ENCODE measurements at regions not wholly inside any gene's neighbourhood (a gene's known extent, or its start where the extent isn't known, plus 50 kb on each side); places are given as distances from the start of the nearest gene placed in this dataset.

DNA sequence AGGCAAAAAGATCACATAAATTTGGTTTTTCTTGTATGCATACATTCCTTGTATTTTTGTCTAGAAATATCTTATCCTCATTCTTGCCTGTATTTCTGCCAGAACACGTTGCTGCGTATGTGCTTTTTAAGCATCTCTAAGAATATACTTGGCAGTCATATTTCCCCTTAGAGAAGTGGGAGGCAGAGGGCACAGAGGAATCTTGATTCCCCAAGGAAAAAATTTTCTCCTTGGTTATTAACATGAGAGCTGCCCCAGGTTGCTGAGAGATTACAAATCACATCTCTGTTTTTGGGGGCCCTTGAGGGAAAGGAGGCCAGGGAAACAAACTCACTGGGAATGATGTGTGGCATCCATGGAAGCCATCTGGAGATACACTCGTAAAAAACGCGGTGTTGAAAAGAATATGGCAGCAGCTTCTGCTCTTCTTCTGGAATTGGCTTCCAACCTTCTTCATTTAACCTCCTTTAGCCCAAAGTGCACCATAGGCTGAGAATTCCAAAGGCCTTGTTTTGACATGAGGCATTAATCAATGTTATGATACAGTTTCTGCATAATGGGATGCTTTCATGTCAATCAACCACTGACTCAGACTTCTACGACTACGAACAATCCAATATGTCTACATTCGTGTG lies 684.3 kb upstream of the SORCS1 start:
- Histone ChIP-seq H3K9me3 (ENCODE audit: control insufficient read depth in 5 of 5, low read length in 5 of 5) (peaks cover 0 to 3% (median 0%) of the 10 kb centered on the region in 5 donors), H3K4me3 (ENCODE audit: low read depth in 1 of 5, low read length in 5 of 5) (no peak overlapping the region), H3K9ac (ENCODE audit: low read length in 5 of 5) (no peak overlapping the region), H3K4me1 (ENCODE audit: control insufficient read depth in 5 of 5, insufficient read depth in 5 of 5, low read length in 5 of 5) (no peaks in the 10 kb centered on the region), H3K27ac (ENCODE audit: low read depth, low read length) (no peak overlapping the region), H3K27me3 (ENCODE audit: control insufficient read depth in 5 of 5, insufficient read depth in 4 of 5, low read length in 5 of 5) (no peaks in the 10 kb centered on the region), H3K36me3 (ENCODE audit: control insufficient read depth in 5 of 5, insufficient read depth in 5 of 5, low read length in 5 of 5) (no peaks in the 10 kb centered on the region)

DNA sequence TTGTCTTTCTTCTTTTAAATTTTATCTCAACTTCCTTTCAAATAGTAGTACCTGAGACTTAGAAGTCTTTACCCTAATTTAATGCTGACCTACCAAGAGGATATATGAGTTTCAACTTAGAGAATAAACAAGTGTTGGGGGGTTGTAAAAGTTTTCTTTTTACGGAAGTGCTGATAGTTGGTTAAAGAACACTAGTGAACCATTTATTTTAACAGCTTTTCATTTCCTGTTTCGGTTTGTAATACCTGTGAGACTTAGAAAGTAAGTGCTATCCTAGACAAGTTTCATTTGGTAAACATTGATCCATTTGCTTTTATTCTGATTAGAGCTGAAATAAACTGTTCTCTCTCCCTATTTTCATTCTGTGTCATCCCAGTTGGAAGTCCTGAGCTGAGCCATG lies 683.1 kb upstream of the SORCS1 start:
- no peaks in the 10 kb centered on the region for H3K4me1 ChIP-seq (ENCODE audit: control insufficient read depth in 5 of 5, insufficient read depth in 5 of 5, low read length in 5 of 5)
- no peaks in the 10 kb centered on the region for H3K27me3 ChIP-seq (ENCODE audit: control insufficient read depth in 5 of 5, insufficient read depth in 4 of 5, low read length in 5 of 5)
- peaks cover 0 to 3% (median 0%) of the 10 kb centered on the region in 5 donors for H3K9me3 ChIP-seq (ENCODE audit: control insufficient read depth in 5 of 5, low read length in 5 of 5)
- no peak overlapping the region for H3K9ac ChIP-seq (ENCODE audit: low read length in 5 of 5)
- no peak overlapping the region for H3K4me3 ChIP-seq (ENCODE audit: low read depth in 1 of 5, low read length in 5 of 5)
- no peaks in the 10 kb centered on the region for H3K36me3 ChIP-seq (ENCODE audit: control insufficient read depth in 5 of 5, insufficient read depth in 5 of 5, low read length in 5 of 5)
- H3K27ac ChIP-seq (ENCODE audit: low read depth, low read length) = no peak overlapping the region

DNA sequence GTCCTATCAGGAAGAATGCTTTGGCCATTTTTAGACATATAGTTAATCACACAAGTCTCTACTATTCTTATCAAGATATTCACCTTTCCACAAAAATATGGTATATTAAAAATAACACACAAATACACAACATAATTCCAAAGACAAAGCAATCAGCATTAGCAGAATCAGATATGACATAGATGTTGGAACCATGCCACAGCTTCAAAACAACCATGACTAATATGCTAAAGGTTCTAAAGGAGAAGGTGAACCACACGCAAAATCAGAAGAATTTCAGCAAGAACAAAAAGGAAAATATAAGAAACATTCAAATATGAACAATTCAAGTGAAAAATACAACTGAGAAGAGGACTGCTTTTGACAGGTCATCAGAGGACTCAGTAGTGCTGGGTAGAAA lies 670.2 kb upstream of the SORCS1 start:
- H3K27me3 ChIP-seq (ENCODE audit: control insufficient read depth in 5 of 5, insufficient read depth in 4 of 5, low read length in 5 of 5) = no peaks in the 10 kb centered on the region
- no peaks in the 10 kb centered on the region for H3K9me3 ChIP-seq (ENCODE audit: control insufficient read depth in 5 of 5, low read length in 5 of 5)
- no peak overlapping the region for H3K27ac ChIP-seq (ENCODE audit: low read depth, low read length)
- H3K9ac ChIP-seq (ENCODE audit: low read length in 5 of 5) = no peak overlapping the region
- H3K4me3 ChIP-seq (ENCODE audit: low read depth in 1 of 5, low read length in 5 of 5) = no peak overlapping the region
- H3K36me3 ChIP-seq (ENCODE audit: control insufficient read depth in 5 of 5, insufficient read depth in 5 of 5, low read length in 5 of 5) = no peaks in the 10 kb centered on the region
- no peaks in the 10 kb centered on the region for H3K4me1 ChIP-seq (ENCODE audit: control insufficient read depth in 5 of 5, insufficient read depth in 5 of 5, low read length in 5 of 5)

DNA sequence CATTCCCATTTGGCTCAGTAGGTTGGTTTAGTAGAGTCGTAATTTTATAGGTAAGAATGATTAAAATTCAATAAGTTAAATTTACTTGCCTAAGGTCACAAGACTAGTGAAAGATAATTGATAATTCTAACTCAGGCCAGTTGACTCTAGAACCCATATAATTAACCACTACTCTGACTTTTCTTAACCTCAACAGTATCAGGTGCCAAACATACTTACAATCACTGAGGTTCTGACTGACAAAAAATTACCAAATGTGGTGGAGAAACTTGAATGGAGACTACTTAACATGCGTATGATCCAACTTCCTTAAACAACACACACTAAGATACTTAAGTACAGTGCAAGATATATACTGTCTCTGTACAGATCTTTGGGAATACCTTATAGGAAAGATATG lies 667.3 kb upstream of the SORCS1 start:
- no peak overlapping the region for H3K4me3 ChIP-seq (ENCODE audit: low read depth in 1 of 5, low read length in 5 of 5)
- H3K27ac ChIP-seq (ENCODE audit: low read depth, low read length) = no peak overlapping the region
- no peaks in the 10 kb centered on the region for H3K9me3 ChIP-seq (ENCODE audit: control insufficient read depth in 5 of 5, low read length in 5 of 5)
- H3K27me3 ChIP-seq (ENCODE audit: control insufficient read depth in 5 of 5, insufficient read depth in 4 of 5, low read length in 5 of 5) = no peaks in the 10 kb centered on the region
- H3K9ac ChIP-seq (ENCODE audit: low read length in 5 of 5) = no peak overlapping the region
- H3K4me1 ChIP-seq (ENCODE audit: control insufficient read depth in 5 of 5, insufficient read depth in 5 of 5, low read length in 5 of 5) = no peaks in the 10 kb centered on the region
- no peaks in the 10 kb centered on the region for H3K36me3 ChIP-seq (ENCODE audit: control insufficient read depth in 5 of 5, insufficient read depth in 5 of 5, low read length in 5 of 5)

DNA sequence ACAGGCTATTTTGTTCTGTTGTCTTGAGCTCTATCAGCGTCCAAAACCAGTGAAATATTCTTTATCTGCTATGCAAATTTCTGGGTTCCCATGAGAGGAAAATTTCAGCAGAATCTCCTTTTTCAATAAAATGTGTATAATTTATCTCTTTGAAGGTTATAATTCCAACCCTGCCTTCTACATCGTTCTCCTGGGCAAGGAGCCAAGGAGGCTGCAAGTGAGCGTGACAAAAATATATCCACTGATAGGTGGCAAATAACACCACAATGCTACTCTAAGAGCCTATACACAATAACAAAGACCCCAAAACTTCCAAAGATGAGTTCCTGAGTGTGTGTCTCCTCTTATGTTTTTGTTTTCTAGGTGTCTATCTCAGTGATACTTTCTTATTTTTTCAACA lies 664.7 kb upstream of the SORCS1 start:
- Histone ChIP-seq H3K27ac (ENCODE audit: low read depth, low read length) (no peak overlapping the region), H3K9ac (ENCODE audit: low read length in 5 of 5) (no peak overlapping the region), H3K4me3 (ENCODE audit: low read depth in 1 of 5, low read length in 5 of 5) (no peak overlapping the region), H3K9me3 (ENCODE audit: control insufficient read depth in 5 of 5, low read length in 5 of 5) (no peaks in the 10 kb centered on the region), H3K4me1 (ENCODE audit: control insufficient read depth in 5 of 5, insufficient read depth in 5 of 5, low read length in 5 of 5) (no peaks in the 10 kb centered on the region), H3K36me3 (ENCODE audit: control insufficient read depth in 5 of 5, insufficient read depth in 5 of 5, low read length in 5 of 5) (no peaks in the 10 kb centered on the region), H3K27me3 (ENCODE audit: control insufficient read depth in 5 of 5, insufficient read depth in 4 of 5, low read length in 5 of 5) (no peaks in the 10 kb centered on the region)

DNA sequence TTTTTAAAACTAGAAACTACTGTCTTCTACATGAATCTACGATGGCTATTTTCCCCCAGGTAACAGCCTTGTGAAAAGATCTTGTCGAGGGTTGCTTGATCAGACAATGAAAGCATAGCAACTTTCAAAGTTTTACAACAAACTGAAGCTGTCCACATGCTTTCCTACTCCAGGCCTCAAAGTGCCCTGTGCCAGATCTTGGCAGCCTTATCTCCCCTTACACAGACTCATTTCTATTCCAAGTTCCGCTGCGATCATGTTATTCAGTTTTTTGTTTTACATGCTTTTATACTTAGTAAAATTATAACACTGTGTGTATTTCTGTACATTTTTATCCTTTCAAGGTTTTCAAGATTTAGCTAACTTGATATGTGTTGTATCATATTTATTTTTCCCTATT lies 661.7 kb upstream of the SORCS1 start:
- no peaks in the 10 kb centered on the region for H3K27me3 ChIP-seq (ENCODE audit: control insufficient read depth in 5 of 5, insufficient read depth in 4 of 5, low read length in 5 of 5)
- no peak overlapping the region for H3K27ac ChIP-seq (ENCODE audit: low read depth, low read length)
- no peaks in the 10 kb centered on the region for H3K4me1 ChIP-seq (ENCODE audit: control insufficient read depth in 5 of 5, insufficient read depth in 5 of 5, low read length in 5 of 5)
- H3K36me3 ChIP-seq (ENCODE audit: control insufficient read depth in 5 of 5, insufficient read depth in 5 of 5, low read length in 5 of 5) = no peaks in the 10 kb centered on the region
- no peaks in the 10 kb centered on the region for H3K9me3 ChIP-seq (ENCODE audit: control insufficient read depth in 5 of 5, low read length in 5 of 5)
- H3K4me3 ChIP-seq (ENCODE audit: low read depth in 1 of 5, low read length in 5 of 5) = no peak overlapping the region
- H3K9ac ChIP-seq (ENCODE audit: low read length in 5 of 5) = no peak overlapping the region

DNA sequence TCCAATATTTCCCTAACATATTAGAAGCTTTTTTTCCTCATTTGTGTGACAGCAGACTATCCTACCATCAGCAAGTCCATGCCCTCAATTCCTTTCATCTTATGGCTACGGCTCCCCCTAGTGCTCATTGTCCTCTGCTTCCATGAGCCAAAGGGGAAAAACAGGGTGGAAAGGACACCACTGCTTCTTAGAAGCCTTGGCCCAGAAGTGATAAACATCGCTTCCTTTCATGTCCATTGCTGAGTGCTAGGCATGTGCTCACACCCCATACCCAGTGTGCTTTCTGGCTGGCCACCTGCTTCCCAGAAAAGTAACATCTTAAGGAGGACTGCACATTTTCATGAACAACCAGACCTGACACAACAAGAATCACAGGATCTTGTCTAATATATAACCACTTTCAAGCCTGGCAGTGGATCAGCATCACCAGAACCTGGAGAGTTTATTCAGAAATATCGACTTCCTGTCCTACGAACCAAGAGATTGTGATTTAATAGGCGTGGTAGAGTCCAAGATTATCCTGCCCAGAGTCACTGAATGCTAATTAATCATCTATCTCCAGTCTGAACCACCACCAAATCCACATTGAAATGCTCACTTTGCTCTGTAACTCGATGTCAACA lies 650.5 kb upstream of the SORCS1 start:
- Histone ChIP-seq H3K4me3 (ENCODE audit: low read depth in 1 of 5, low read length in 5 of 5) (no peak overlapping the region), H3K27ac (ENCODE audit: low read depth, low read length) (no peak overlapping the region), H3K27me3 (ENCODE audit: control insufficient read depth in 5 of 5, insufficient read depth in 4 of 5, low read length in 5 of 5) (no peaks in the 10 kb centered on the region), H3K9ac (ENCODE audit: low read length in 5 of 5) (no peak overlapping the region), H3K4me1 (ENCODE audit: control insufficient read depth in 5 of 5, insufficient read depth in 5 of 5, low read length in 5 of 5) (no peaks in the 10 kb centered on the region), H3K9me3 (ENCODE audit: control insufficient read depth in 5 of 5, low read length in 5 of 5) (no peaks in the 10 kb centered on the region), H3K36me3 (ENCODE audit: control insufficient read depth in 5 of 5, insufficient read depth in 5 of 5, low read length in 5 of 5) (no peaks in the 10 kb centered on the region)

DNA sequence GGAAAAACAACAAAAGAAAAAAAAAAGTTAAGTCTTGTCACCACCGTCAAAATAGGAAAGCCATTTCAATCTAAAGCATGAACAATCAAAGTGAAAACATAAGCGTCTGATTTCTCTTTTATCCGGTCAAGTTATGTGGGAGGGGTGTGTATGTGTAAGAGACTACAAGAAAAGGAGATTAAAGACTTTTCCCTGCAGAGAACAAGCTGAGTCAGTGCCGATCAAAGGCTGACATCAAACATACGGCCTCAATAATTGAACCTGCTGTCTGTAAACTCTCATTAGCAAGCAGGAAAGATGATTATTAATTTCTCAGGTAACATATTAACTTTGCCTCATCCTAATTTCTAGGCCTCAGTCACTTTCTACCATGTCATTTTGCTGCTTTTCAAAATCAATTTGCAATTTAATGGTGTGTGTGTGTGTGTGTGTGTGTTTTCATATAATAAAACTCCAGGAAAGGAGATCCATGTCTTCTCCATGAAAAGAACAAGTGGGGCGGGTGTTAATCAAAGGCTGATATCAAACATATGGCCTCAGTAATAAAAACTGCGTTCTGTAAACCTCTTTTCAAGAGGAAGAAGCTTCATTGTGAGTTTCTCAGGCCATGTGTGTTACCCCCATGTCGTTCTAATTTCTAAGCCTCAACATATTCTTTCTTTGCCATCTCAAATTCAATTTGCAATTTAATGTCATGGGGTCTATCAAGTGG lies 649.1 kb upstream of the SORCS1 start:
- Histone ChIP-seq H3K4me1 (ENCODE audit: control insufficient read depth in 5 of 5, insufficient read depth in 5 of 5, low read length in 5 of 5) (peaks cover 0 to under 1% (median 0%) of the 10 kb centered on the region in 5 donors), H3K27me3 (ENCODE audit: control insufficient read depth in 5 of 5, insufficient read depth in 4 of 5, low read length in 5 of 5) (no peaks in the 10 kb centered on the region), H3K9ac (ENCODE audit: low read length in 5 of 5) (no peak overlapping the region), H3K9me3 (ENCODE audit: control insufficient read depth in 5 of 5, low read length in 5 of 5) (no peaks in the 10 kb centered on the region), H3K4me3 (ENCODE audit: low read depth in 1 of 5, low read length in 5 of 5) (no peak overlapping the region), H3K36me3 (ENCODE audit: control insufficient read depth in 5 of 5, insufficient read depth in 5 of 5, low read length in 5 of 5) (no peaks in the 10 kb centered on the region), H3K27ac (ENCODE audit: low read depth, low read length) (no peak overlapping the region)

DNA sequence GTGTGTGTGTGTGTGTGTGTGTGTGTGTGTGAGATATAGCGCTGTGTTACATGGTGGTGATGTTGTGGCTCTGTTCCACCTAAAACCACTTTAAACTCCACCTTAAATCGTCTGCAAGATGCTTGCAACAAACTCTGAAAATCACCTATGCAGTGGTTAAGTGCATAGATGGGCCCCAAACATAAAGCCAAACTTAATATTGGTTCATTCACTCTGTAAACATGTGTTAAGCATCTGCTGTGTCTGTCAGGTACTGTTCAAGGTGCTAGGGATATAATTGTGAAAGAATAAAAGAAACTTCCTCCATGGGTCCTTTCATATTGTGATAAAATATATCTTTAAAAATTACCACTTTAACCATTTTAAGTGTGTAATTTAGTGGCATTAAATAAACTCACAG lies 645.4 kb upstream of the SORCS1 start:
- no peak overlapping the region for H3K9ac ChIP-seq (ENCODE audit: low read length in 5 of 5)
- H3K36me3 ChIP-seq (ENCODE audit: control insufficient read depth in 5 of 5, insufficient read depth in 5 of 5, low read length in 5 of 5) = no peaks in the 10 kb centered on the region
- peaks cover 0 to 4% (median 0%) of the 10 kb centered on the region in 5 donors for H3K4me1 ChIP-seq (ENCODE audit: control insufficient read depth in 5 of 5, insufficient read depth in 5 of 5, low read length in 5 of 5)
- H3K4me3 ChIP-seq (ENCODE audit: low read depth in 1 of 5, low read length in 5 of 5) = no peak overlapping the region
- H3K27me3 ChIP-seq (ENCODE audit: control insufficient read depth in 5 of 5, insufficient read depth in 4 of 5, low read length in 5 of 5) = no peaks in the 10 kb centered on the region
- H3K9me3 ChIP-seq (ENCODE audit: control insufficient read depth in 5 of 5, low read length in 5 of 5) = no peaks in the 10 kb centered on the region
- no peak overlapping the region for H3K27ac ChIP-seq (ENCODE audit: low read depth, low read length)

DNA sequence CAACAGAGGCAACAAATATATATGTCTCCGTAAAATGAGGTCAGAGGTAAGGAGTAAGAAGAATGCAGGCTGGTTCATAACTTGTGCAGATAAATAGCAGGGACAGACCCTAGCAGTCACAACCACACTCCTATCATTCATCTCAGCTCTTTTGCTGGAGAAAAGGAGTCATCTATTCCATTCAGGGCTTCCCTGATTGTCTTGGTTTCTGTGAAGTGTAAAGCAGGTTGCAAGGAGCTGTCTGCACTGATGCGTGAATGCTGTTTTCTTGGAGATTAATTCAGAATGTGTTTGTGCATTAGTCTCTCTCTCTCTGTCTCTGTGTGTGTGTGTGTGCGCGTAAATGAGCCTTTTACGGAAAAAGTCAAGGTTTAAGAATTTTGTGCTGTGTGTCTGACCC lies 643.3 kb upstream of the SORCS1 start:
- Histone ChIP-seq H3K4me1 (ENCODE audit: control insufficient read depth in 5 of 5, insufficient read depth in 5 of 5, low read length in 5 of 5) (peaks cover 0 to 4% (median 0%) of the 10 kb centered on the region in 5 donors), H3K27me3 (ENCODE audit: control insufficient read depth in 5 of 5, insufficient read depth in 4 of 5, low read length in 5 of 5) (no peaks in the 10 kb centered on the region), H3K9me3 (ENCODE audit: control insufficient read depth in 5 of 5, low read length in 5 of 5) (no peaks in the 10 kb centered on the region), H3K9ac (ENCODE audit: low read length in 5 of 5) (no peak overlapping the region), H3K36me3 (ENCODE audit: control insufficient read depth in 5 of 5, insufficient read depth in 5 of 5, low read length in 5 of 5) (no peaks in the 10 kb centered on the region), H3K4me3 (ENCODE audit: low read depth in 1 of 5, low read length in 5 of 5) (no peak overlapping the region), H3K27ac (ENCODE audit: low read depth, low read length) (no peak overlapping the region)
